ENCODE measurements at regions not wholly inside any gene's neighbourhood (a gene's known extent, or its start where the extent isn't known, plus 50 kb on each side); places are given as distances from the start of the nearest gene placed in this dataset.

GRCh38 chr12:89991807-89992590, 283.4 kb upstream of the ATP2B1 start:
- intact Hi-C loops (cut with micrococcal nuclease) = loop anchor here (2.0 kb wide), 1 partner anchor 15 kb away; no protein-coding TSS in a partner anchor
- no peak overlapping the region for H3K4me3 Mint-ChIP-seq
- CTCF ChIA-PET = interaction anchor here (0.6 kb wide), 1 partner anchor 94 kb away, joined by 3 read pairs; no protein-coding TSS in a partner anchor
- H3K4me1 Mint-ChIP-seq = peaks cover 32% of the 10 kb centered on the region
- H3K9me3 Mint-ChIP-seq = no peaks in the 10 kb centered on the region
- H3K36me3 Mint-ChIP-seq (ENCODE audit: low read depth) = no peaks in the 10 kb centered on the region
- no peak overlapping the region for H3K27ac Mint-ChIP-seq
- H3K27me3 Mint-ChIP-seq = no peaks in the 10 kb centered on the region
- DNase-seq = no peak
- POLR2A ChIA-PET = interaction anchor here (1.0 to 1.7 kb wide), 4 partner anchors 9 to 283 kb away, joined by 3 to 5 read pairs (median 4); partner anchors contain the start of gene ATP2B1
- no peak for ATAC-seq (ENCODE audit: low read depth)
- TF ChIP-seq, protein P1, sequence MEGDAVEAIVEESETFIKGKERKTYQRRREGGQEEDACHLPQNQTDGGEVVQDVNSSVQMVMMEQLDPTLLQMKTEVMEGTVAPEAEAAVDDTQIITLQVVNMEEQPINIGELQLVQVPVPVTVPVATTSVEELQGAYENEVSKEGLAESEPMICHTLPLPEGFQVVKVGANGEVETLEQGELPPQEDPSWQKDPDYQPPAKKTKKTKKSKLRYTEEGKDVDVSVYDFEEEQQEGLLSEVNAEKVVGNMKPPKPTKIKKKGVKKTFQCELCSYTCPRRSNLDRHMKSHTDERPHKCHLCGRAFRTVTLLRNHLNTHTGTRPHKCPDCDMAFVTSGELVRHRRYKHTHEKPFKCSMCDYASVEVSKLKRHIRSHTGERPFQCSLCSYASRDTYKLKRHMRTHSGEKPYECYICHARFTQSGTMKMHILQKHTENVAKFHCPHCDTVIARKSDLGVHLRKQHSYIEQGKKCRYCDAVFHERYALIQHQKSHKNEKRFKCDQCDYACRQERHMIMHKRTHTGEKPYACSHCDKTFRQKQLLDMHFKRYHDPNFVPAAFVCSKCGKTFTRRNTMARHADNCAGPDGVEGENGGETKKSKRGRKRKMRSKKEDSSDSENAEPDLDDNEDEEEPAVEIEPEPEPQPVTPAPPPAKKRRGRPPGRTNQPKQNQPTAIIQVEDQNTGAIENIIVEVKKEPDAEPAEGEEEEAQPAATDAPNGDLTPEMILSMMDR (IDR thresholded peaks at IDR 0.05) = no peak

DNA sequence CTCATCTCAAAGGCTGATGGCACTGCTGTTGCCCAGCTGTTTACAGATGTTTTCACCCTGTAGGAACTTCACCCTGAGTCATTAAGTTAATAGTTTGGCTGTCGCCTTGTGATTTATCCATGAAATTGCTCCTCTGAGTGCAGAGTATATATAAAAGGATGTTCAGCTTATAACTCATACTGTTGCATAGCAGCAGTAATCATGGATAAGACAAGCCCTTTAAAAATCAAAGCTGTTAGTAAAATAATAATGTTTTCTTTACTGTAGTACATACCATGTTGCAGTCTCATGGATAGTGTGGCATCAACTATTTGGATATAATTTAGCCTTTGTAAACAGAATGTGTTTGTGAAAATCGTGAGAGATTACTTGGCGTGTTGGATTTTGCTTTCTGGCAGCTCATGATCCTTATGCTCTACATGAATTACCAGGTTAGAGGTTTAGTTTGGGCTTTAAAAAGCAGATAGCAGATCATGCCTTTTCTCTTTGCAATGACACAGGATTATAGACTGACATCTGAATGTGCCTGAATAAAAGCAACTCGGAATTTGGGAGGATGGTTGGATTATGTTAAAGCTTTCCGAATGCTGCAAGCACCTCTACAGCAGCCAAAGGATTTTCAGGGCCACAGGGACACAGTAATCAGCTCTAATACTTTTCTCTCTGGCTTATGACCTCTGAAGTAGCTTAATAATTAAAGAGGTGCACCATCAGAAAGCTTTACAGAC, 279.7 kb upstream of the ATP2B1 start:
- DNase-seq (no peak), ATAC-seq (ENCODE audit: low read depth) (no peak)
- CTCF ChIA-PET = no interaction called here
- intact Hi-C loops (cut with micrococcal nuclease) = no loop called here
- Mint-ChIP-seq H3K36me3 (ENCODE audit: low read depth) (no peaks in the 10 kb centered on the region), H3K27ac (no peak overlapping the region), H3K27me3 (no peaks in the 10 kb centered on the region), H3K4me3 (no peak overlapping the region), H3K4me1 (peaks cover 30% of the 10 kb centered on the region), H3K9me3 (no peaks in the 10 kb centered on the region)
- TF ChIP-seq, protein P1 (IDR thresholded peaks at IDR 0.05) = no peak
- POLR2A ChIA-PET = interaction anchor here (0.5 kb wide), 1 partner anchor 526 kb away, joined by 5 read pairs; no protein-coding TSS in a partner anchor

DNA sequence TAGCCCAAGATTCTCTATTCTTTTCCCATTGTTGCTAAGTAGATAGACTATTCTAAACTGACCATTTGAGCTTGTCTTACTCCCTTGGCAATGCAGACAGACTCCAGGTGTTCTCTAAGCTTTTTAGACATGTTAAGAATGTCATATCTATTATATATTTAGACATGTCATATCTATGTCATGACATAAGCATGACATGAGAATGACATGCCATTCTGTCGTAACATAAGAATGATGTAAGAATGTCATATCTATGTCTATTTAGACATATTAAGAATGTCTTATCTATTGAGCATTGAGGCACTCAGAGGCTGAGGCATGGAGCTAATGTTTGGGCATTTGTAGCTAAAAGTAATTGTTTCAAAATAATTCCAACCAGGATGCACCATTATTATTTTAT, 277.3 kb upstream of the ATP2B1 start:
- H3K27me3 Mint-ChIP-seq = no peaks in the 10 kb centered on the region
- intact Hi-C loops (cut with micrococcal nuclease) = loop anchor here (1.0 kb wide), 1 partner anchor 21 kb away; no protein-coding TSS in a partner anchor
- no peak for DNase-seq
- ChIA-PET POLR2A (interaction anchor here (1.5 kb wide), 1 partner anchor 277 kb away, joined by 5 read pairs; the partner anchor contains the start of gene ATP2B1), CTCF (no interaction called here)
- no peak overlapping the region for H3K4me3 Mint-ChIP-seq
- H3K36me3 Mint-ChIP-seq (ENCODE audit: low read depth) = no peaks in the 10 kb centered on the region
- ATAC-seq (ENCODE audit: low read depth) = no peak
- H3K4me1 Mint-ChIP-seq = peaks cover 6% of the 10 kb centered on the region
- no peaks in the 10 kb centered on the region for H3K9me3 Mint-ChIP-seq
- TF ChIP-seq, protein P1 (IDR thresholded peaks at IDR 0.05) = no peak
- H3K27ac Mint-ChIP-seq = no peak overlapping the region

DNA sequence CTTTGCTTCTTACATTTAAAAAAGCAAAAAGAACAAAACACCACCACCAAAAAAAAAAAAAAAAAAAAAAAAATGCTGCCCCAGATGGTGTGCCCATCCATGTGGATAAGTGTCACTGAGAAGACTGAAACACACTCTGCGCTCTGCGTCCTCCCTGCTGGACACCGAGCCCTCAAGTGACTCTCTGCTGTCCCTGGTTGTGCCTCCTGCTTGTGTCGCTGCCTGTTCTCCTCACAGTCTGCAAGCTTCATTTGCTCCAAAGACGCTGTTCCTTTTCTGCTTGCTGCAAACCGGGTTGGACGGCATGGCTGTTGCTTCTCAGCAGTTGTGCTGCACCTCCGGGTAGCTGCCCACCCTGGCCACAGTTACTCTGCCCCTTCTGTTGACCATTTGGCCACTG, 276.2 kb upstream of the ATP2B1 start:
- POLR2A ChIA-PET = interaction anchor here (0.7 to 1.5 kb wide), 2 partner anchors 218 to 276 kb away, joined by 5 to 11 read pairs; partner anchors contain the start of gene ATP2B1
- Mint-ChIP-seq H3K36me3 (ENCODE audit: low read depth) (no peaks in the 10 kb centered on the region), H3K27ac (no peak overlapping the region), H3K27me3 (no peaks in the 10 kb centered on the region), H3K4me1 (peaks cover 3% of the 10 kb centered on the region), H3K4me3 (no peak overlapping the region), H3K9me3 (no peaks in the 10 kb centered on the region)
- DNase-seq = no peak
- TF ChIP-seq, protein P1 (IDR thresholded peaks at IDR 0.05) = no peak
- ATAC-seq (ENCODE audit: low read depth) = no peak
- intact Hi-C loops (cut with micrococcal nuclease) = no loop called here
- CTCF ChIA-PET = no interaction called here

DNA sequence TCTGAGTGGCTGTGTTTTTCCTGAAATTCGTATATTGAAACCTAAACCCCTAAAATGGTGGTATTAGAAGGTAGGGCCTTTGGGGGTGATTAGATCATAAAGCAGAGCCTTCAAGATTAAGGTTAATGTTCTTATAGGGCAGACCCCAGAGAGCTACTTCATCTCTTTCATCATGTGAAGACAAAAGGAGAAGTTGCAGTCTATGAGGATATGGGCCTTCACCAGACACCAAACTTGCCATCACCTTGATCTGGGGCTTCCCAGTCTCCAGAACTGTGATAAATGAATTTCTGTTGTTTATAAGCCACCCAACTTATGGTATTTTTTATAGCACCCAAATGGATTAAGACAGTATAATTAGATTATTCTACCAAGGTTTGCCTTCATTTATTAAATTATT, 275.0 kb upstream of the ATP2B1 start:
- no peaks in the 10 kb centered on the region for H3K27me3 Mint-ChIP-seq
- POLR2A ChIA-PET = interaction anchor here (1.3 kb wide), 1 partner anchor 8 kb away, joined by 3 read pairs; no protein-coding TSS in a partner anchor
- no peaks in the 10 kb centered on the region for H3K36me3 Mint-ChIP-seq (ENCODE audit: low read depth)
- TF ChIP-seq, protein P1 (IDR thresholded peaks at IDR 0.05) = no peak
- CTCF ChIA-PET = interaction anchor here (1.1 kb wide), 1 partner anchor 14 kb away, joined by 3 read pairs; no protein-coding TSS in a partner anchor
- intact Hi-C loops (cut with micrococcal nuclease) = no loop called here
- no peak overlapping the region for H3K4me3 Mint-ChIP-seq
- H3K9me3 Mint-ChIP-seq = no peaks in the 10 kb centered on the region
- peak; percentile 58 for ATAC-seq (ENCODE audit: low read depth)
- H3K4me1 Mint-ChIP-seq = peaks cover 3% of the 10 kb centered on the region
- no peak for DNase-seq
- no peak overlapping the region for H3K27ac Mint-ChIP-seq

Measured in activated B cell treated with CpG ODN at 0.5 μM for 24 hours (primary cell).